ENCODE measurements at regions not wholly inside any gene's neighbourhood (a gene's known extent, or its start where the extent isn't known, plus 50 kb on each side); places are given as distances from the start of the nearest gene placed in this dataset.

DNA sequence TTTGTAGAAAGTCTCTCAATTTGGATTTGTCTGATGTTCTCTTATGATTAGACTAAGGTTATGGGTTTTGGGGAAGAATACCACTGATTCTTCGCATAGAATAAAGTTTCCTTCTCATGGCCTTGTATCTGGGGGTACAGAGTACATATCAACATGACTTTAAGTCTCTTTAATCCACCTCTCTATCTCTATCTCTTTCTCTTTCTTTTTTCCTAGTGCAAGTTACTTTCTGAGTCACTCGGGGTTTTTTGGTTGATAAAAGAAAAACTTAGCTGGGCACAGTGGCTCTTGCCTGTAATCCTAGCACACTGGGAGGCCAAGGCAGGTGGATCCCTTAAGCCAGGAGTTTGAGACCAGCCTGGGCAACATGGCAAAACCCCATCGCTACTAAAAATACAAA lies 100.1 kb upstream of the MAP4K3 start:
- Histone ChIP-seq H3K9me3 (no peaks in the 10 kb centered on the region), H3K4me1 (no peaks in the 10 kb centered on the region), H3K4me3 (no peak overlapping the region), H3K36me3 (no peaks in the 10 kb centered on the region), H3K27ac (no peak overlapping the region), H3K27me3 (no peaks in the 10 kb centered on the region)
- TF ChIP-seq, protein P1, sequence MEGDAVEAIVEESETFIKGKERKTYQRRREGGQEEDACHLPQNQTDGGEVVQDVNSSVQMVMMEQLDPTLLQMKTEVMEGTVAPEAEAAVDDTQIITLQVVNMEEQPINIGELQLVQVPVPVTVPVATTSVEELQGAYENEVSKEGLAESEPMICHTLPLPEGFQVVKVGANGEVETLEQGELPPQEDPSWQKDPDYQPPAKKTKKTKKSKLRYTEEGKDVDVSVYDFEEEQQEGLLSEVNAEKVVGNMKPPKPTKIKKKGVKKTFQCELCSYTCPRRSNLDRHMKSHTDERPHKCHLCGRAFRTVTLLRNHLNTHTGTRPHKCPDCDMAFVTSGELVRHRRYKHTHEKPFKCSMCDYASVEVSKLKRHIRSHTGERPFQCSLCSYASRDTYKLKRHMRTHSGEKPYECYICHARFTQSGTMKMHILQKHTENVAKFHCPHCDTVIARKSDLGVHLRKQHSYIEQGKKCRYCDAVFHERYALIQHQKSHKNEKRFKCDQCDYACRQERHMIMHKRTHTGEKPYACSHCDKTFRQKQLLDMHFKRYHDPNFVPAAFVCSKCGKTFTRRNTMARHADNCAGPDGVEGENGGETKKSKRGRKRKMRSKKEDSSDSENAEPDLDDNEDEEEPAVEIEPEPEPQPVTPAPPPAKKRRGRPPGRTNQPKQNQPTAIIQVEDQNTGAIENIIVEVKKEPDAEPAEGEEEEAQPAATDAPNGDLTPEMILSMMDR (IDR thresholded peaks at IDR 0.05) = no peak
- intact Hi-C loops (cut with DNase I) = no loop called here
- DNase-seq (no peak), ATAC-seq (no peak)

DNA sequence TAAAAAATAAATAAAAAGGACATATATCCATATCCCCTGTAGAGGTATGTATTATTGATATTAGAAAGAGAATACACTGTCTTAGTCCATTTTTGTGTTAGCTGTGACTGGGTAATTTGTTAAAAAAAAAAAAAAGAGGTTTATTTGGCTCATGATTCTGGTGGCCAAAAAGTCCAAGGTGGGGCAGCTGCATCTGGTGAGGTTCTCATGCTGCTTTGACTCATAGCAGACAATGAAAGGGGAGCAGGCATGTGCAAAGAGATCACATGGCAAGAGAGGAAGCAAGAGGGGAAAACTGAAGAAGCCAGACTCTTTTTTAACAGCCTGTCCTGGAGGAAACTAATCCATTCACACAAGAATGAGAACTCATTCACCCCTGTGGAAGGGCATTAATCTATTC lies 101.6 kb upstream of the MAP4K3 start:
- TF ChIP-seq, protein P1 (IDR thresholded peaks at IDR 0.05) = no peak
- H3K27ac ChIP-seq = no peak overlapping the region

DNA sequence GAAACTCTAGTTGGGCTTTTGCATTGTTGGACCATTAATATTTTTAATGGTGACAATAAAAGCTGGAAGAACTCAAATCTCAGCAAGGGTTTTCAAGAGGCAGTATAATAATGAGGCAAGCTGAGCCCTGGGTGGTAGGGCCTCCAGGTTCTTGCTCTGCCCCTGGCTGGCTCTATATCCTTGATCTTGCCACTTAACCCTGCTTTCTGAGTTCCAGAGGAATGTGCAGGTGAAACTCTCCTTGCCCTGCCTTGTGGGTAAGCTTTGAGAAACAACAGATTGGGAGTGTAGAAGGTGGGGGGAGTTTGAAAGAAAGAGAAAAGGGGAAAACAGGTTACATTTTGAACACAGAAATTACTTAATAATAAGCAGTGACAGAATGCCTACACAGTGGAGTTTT lies 103.3 kb upstream of the MAP4K3 start:
- Histone ChIP-seq H3K4me3 (no peak overlapping the region), H3K4me1 (no peaks in the 10 kb centered on the region), H3K9me3 (no peaks in the 10 kb centered on the region), H3K36me3 (no peaks in the 10 kb centered on the region), H3K27ac (no peak overlapping the region), H3K27me3 (no peaks in the 10 kb centered on the region)
- intact Hi-C loops (cut with DNase I) = no loop called here
- peak; percentile 45 for ATAC-seq
- DNase-seq = no peak
- TF ChIP-seq, protein P1 (IDR thresholded peaks at IDR 0.05) = no peak

More for the DNA sequence above, 101.6 kb upstream of the MAP4K3 start:
- DNase-seq = no peak
- Histone ChIP-seq H3K27me3 (no peaks in the 10 kb centered on the region), H3K4me1 (no peaks in the 10 kb centered on the region), H3K9me3 (no peaks in the 10 kb centered on the region), H3K4me3 (no peak overlapping the region), H3K36me3 (no peaks in the 10 kb centered on the region)
- intact Hi-C loops (cut with DNase I) = no loop called here
- no peak for ATAC-seq

DNA sequence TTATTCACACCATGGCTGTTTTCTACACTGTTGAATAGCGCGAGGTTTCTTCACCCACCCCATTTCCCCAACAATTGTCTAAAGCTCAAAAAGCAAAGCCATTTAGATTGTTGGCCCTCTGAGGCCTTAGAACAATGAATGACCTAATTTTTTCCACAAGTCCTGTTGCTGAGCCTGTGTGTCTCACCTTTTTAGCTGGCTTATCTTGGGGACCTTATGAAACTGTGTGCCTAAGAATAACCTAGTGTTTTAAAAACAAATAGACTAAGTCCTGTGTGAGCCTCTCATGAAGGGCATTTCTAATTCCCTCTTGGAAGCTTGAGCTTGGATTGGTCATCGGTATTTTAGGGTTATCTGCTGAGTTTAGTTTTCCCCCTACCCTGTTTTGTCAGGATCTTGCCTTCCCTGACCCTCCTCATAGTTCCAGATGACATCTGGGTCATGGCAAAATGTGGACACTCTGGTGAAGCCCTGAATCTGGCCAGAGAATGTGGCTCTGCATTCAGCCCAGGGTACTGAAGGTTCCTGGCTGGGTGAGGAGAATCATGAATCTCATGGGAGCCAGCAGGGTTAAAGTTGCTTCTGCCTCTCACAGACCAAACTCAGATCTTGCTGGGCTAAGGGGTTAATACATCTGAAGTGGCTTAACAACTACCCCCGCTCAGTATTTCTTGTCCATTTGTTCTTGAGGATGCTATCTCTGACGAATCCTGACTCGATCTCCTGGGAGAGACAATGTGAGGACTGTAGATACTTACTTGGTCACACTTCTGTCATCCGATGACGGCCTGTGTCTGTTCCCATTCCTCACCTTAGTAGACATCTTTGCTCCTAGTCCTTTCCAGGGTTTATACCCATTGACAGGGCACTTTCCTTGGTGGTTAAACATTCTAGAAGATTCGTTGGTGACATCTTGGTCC lies 104.2 kb upstream of the MAP4K3 start:
- no peaks in the 10 kb centered on the region for H3K36me3 ChIP-seq
- no peaks in the 10 kb centered on the region for H3K27me3 ChIP-seq
- intact Hi-C loops (cut with DNase I) = no loop called here
- DNase-seq = no peak
- no peaks in the 10 kb centered on the region for H3K9me3 ChIP-seq
- ATAC-seq = no peak
- TF ChIP-seq, protein P1 (IDR thresholded peaks at IDR 0.05) = no peak
- H3K4me1 ChIP-seq = no peaks in the 10 kb centered on the region
- H3K27ac ChIP-seq = no peak overlapping the region
- H3K4me3 ChIP-seq = no peak overlapping the region

DNA sequence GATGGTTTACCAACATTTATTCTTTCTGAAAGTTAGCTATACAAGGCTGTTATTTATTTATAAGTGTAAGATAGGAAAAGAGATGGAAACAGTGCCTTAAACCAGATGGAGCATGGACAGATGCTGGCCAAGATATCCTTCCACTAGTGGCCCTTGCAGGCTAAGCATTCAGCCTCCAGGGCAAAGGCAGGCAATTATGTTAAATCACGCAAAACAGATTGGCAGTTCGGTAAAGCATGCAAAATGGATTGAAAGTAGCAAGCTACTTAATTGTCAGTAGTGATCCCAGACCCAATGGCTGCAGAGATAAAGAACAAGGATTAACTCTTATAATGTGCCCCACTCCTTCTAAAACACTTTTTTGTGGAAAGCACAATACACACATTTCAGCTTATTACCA lies 105.4 kb upstream of the MAP4K3 start:
- TF ChIP-seq, protein P1 (IDR thresholded peaks at IDR 0.05) = no peak
- intact Hi-C loops (cut with DNase I) = no loop called here

More for the DNA sequence above, 105.4 kb upstream of the MAP4K3 start:
- DNase-seq = no peak
- Histone ChIP-seq H3K4me3 (no peak overlapping the region), H3K4me1 (no peaks in the 10 kb centered on the region), H3K27me3 (no peaks in the 10 kb centered on the region), H3K9me3 (no peaks in the 10 kb centered on the region), H3K36me3 (no peaks in the 10 kb centered on the region), H3K27ac (no peak overlapping the region)
- ATAC-seq = no peak

Measured in upper lobe of right lung (tissue), 1 donor.